Astrocyte (in vitro differentiated cells and primary cell): ENCODE measurements at regions not wholly inside any gene's neighbourhood (a gene's known extent, or its start where the extent isn't known, plus 50 kb on each side); places are given as distances from the start of the nearest gene placed in this dataset.

Experiments used
- DNase-seq: peaks from one replicate; pipeline ENCODE4 v3.0.0-alpha.2; 2010; ENCODE audit warnings: low read depth
- FAIRE-seq: peaks from 2 replicates; lab custom pipeline; 2011; peaks lifted over from hg19 to GRCh38; lab: Jason Lieb, UNC
- H2AFZ ChIP-seq: 2 replicates; pipeline ENCODE4 v1.6.0; 2012; ENCODE audit warnings: low read depth, low read length, inconsistent platforms
- H3K27ac ChIP-seq: 2 replicates; pipeline ENCODE4 v1.5.1; 2011; ENCODE audit warnings: low read depth, low read length, inconsistent platforms
- H3K27me3 ChIP-seq: 2 replicates; pipeline ENCODE4 v1.6.0; 2011; ENCODE audit warnings: low read length, inconsistent platforms; ENCODE audit not compliant: insufficient read depth
- H3K36me3 ChIP-seq: 2 replicates; pipeline ENCODE4 v1.5.1; 2011; ENCODE audit warnings: low read length, inconsistent platforms; ENCODE audit not compliant: insufficient read depth
- H3K4me1 ChIP-seq: 2 replicates; pipeline ENCODE4 v1.5.1; 2011; ENCODE audit warnings: low read length, inconsistent platforms; ENCODE audit not compliant: insufficient read depth
- H3K4me2 ChIP-seq: 2 replicates; pipeline ENCODE4 v1.6.0; 2012; ENCODE audit warnings: low read length, inconsistent platforms
- H3K4me3 ChIP-seq: 2 replicates; pipeline ENCODE4 v1.5.1; 2011; ENCODE audit warnings: low read depth, mild to moderate bottlenecking, low read length, inconsistent platforms; ENCODE audit not compliant: insufficient read depth
- H3K79me2 ChIP-seq: 2 replicates; pipeline ENCODE4 v1.6.0; 2012; ENCODE audit warnings: mild to moderate bottlenecking, low read length, inconsistent platforms; ENCODE audit not compliant: insufficient read depth
- H3K9ac ChIP-seq: 2 replicates; pipeline ENCODE4 v1.6.0; 2012; ENCODE audit warnings: mild to moderate bottlenecking, low read length, inconsistent platforms
- H3K9me3 ChIP-seq: 2 replicates; pipeline ENCODE4 v1.5.1; 2012; ENCODE audit warnings: low read depth, mild to moderate bottlenecking, low read length, inconsistent platforms; ENCODE audit not compliant: insufficient read depth
- H4K20me1 ChIP-seq: 2 replicates; pipeline ENCODE4 v1.6.0; 2012; ENCODE audit warnings: low read length, inconsistent platforms; ENCODE audit not compliant: insufficient read depth
- H3K27ac Mint-ChIP-seq: one replicate; pipeline ENCODE4 v1.8.0; 2021; ENCODE audit warnings: mild to moderate bottlenecking, mixed read lengths; ENCODE audit not compliant: unreplicated experiment
- H3K27me3 Mint-ChIP-seq: one replicate; pipeline ENCODE4 v1.8.0; 2021; ENCODE audit warnings: low read depth, mixed read lengths; ENCODE audit not compliant: unreplicated experiment
- H3K36me3 Mint-ChIP-seq: one replicate; pipeline ENCODE4 v1.8.0; 2021; ENCODE audit warnings: low read depth, mixed read lengths; ENCODE audit not compliant: unreplicated experiment
- H3K4me1 Mint-ChIP-seq: one replicate; pipeline ENCODE4 v1.8.0; 2021; ENCODE audit warnings: low read depth, mixed read lengths; ENCODE audit not compliant: unreplicated experiment
- H3K4me3 Mint-ChIP-seq: one replicate; pipeline ENCODE4 v1.8.0; 2021; ENCODE audit warnings: mild to moderate bottlenecking, moderate library complexity, mixed read lengths; ENCODE audit not compliant: unreplicated experiment
- H3K9me3 Mint-ChIP-seq: one replicate; pipeline ENCODE4 v1.8.0; 2021; ENCODE audit warnings: mild to moderate bottlenecking, mixed read lengths; ENCODE audit not compliant: unreplicated experiment
- CTCF ChIP-seq: IDR thresholded peaks from 2 replicates; pipeline ENCODE4 v1.5.1; 2011; ENCODE audit warnings: low read depth, mild to moderate bottlenecking, inconsistent platforms, low read length, moderate library complexity; ENCODE audit not compliant: insufficient read depth
- EZH2 ChIP-seq: IDR thresholded peaks from 2 replicates; pipeline ENCODE4 v1.6.1; 2012; ENCODE audit warnings: mild to moderate bottlenecking, low read length, inconsistent platforms; ENCODE audit not compliant: insufficient read depth

GRCh38 chr2:236760246-236760645, 190.6 kb downstream of the ACKR3 start:
- Histone ChIP-seq H4K20me1 (no peaks in the 10 kb centered on the region), H3K4me1 (no peaks in the 10 kb centered on the region), H3K9ac (no peak overlapping the region), H3K27me3 (no peaks in the 10 kb centered on the region), H3K27ac (no peak overlapping the region), H2AFZ (no peak overlapping the region), H3K79me2 (no peaks in the 10 kb centered on the region), H3K36me3 (no peaks in the 10 kb centered on the region), H3K4me3 (no peak overlapping the region), H3K4me2 (no peak overlapping the region), H3K9me3 (no peaks in the 10 kb centered on the region)
- TF ChIP-seq EZH2 (no peak), CTCF (no peak)
- H3K27ac Mint-ChIP-seq, result no peak overlapping the region
- no peaks in the 10 kb centered on the region for H3K9me3 Mint-ChIP-seq
- FAIRE-seq (no peak), DNase-seq (no peak)
- H3K36me3 Mint-ChIP-seq, result no peaks in the 10 kb centered on the region
- peaks cover 7% of the 10 kb centered on the region for H3K4me1 Mint-ChIP-seq
- H3K4me3 Mint-ChIP-seq, result no peak overlapping the region
- H3K27me3 Mint-ChIP-seq, result peaks cover 5% of the 10 kb centered on the region

- Histone ChIP-seq H2AFZ (no peak overlapping the region), H3K9me3 (peaks cover 4% of the 10 kb centered on the region), H3K36me3 (no peaks in the 10 kb centered on the region), H3K4me3 (no peak overlapping the region), H4K20me1 (no peaks in the 10 kb centered on the region), H3K4me2 (no peak overlapping the region), H3K9ac (no peak overlapping the region), H3K27ac (no peak overlapping the region), H3K79me2 (no peaks in the 10 kb centered on the region), H3K27me3 (no peaks in the 10 kb centered on the region), H3K4me1 (no peaks in the 10 kb centered on the region)
- FAIRE-seq (no peak), DNase-seq (no peak)
- H3K4me3 Mint-ChIP-seq, result no peak overlapping the region
- no peak overlapping the region for H3K27ac Mint-ChIP-seq
- TF ChIP-seq EZH2, result no peak
- TF ChIP-seq CTCF, result no peak
- H3K36me3 Mint-ChIP-seq, result peaks cover 2% of the 10 kb centered on the region
- peaks cover 5% of the 10 kb centered on the region for H3K27me3 Mint-ChIP-seq
- peaks cover 4% of the 10 kb centered on the region for H3K4me1 Mint-ChIP-seq
- peaks cover 6% of the 10 kb centered on the region for H3K9me3 Mint-ChIP-seq
Observed at GRCh38 chr2:236761358-236761757, 191.7 kb downstream of the ACKR3 start.

- Histone ChIP-seq H3K27ac (no peak overlapping the region), H3K9me3 (peaks cover 13% of the 10 kb centered on the region), H3K36me3 (no peaks in the 10 kb centered on the region), H4K20me1 (no peaks in the 10 kb centered on the region), H2AFZ (no peak overlapping the region), H3K4me3 (no peak overlapping the region), H3K27me3 (no peaks in the 10 kb centered on the region), H3K4me1 (no peaks in the 10 kb centered on the region), H3K4me2 (no peak overlapping the region), H3K79me2 (no peaks in the 10 kb centered on the region), H3K9ac (no peak overlapping the region)
- peaks cover 18% of the 10 kb centered on the region for H3K9me3 Mint-ChIP-seq
- no peak overlapping the region for H3K4me3 Mint-ChIP-seq
- FAIRE-seq (no peak), DNase-seq (no peak)
- TF ChIP-seq CTCF (no peak), EZH2 (no peak)
- peaks cover 4% of the 10 kb centered on the region for H3K4me1 Mint-ChIP-seq
- H3K36me3 Mint-ChIP-seq, result peaks cover 2% of the 10 kb centered on the region
- H3K27me3 Mint-ChIP-seq, result peaks cover 5% of the 10 kb centered on the region
- H3K27ac Mint-ChIP-seq, result no peak overlapping the region
Observed at GRCh38 chr2:236762628-236763027, 193.0 kb downstream of the ACKR3 start.
